ENCODE measurements at regions not wholly inside any gene's neighbourhood (a gene's known extent, or its start where the extent isn't known, plus 50 kb on each side); places are given as distances from the start of the nearest gene placed in this dataset.
"Not testable (repeated sequence)": the region's sequence is repeated elsewhere in the genome, so short reads cannot be mapped to it uniquely, and the experiment has no call there.

DNA sequence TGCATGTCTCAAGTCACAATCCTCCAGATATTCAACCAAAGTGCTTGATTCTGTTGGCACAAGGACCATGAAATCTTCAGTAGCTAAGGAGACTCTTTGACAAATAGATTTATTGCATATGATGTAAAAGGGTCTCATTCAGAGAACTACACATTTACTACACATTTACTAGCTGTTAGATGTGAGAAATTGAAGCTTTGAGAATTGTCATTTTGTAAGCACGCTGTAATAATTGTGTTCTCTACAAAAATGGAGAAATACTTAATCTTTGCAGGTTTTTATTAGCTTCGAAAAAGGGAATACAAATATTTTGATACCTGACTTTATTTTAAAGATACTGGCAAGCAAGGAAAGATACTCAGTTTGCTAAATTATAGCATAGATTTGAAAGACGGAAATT lies 70.2 kb upstream of the CHD2 start:
- no peak for DNase-seq

DNA sequence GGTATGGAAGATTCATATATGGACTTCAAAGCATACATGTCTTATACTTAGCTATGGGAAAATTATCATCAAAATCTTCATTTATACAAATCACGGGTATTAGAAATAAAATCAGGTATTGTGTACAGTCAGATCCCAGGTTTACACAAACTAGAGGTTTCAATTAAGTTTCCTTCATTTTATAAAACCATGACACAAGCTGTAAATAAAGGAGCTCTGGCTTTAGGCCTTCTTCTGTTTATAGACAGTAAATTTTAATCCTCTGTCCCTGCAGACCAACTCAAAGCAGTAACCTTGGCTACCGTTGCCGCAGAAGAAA lies 68.8 kb upstream of the CHD2 start:
- no peak for DNase-seq

DNA sequence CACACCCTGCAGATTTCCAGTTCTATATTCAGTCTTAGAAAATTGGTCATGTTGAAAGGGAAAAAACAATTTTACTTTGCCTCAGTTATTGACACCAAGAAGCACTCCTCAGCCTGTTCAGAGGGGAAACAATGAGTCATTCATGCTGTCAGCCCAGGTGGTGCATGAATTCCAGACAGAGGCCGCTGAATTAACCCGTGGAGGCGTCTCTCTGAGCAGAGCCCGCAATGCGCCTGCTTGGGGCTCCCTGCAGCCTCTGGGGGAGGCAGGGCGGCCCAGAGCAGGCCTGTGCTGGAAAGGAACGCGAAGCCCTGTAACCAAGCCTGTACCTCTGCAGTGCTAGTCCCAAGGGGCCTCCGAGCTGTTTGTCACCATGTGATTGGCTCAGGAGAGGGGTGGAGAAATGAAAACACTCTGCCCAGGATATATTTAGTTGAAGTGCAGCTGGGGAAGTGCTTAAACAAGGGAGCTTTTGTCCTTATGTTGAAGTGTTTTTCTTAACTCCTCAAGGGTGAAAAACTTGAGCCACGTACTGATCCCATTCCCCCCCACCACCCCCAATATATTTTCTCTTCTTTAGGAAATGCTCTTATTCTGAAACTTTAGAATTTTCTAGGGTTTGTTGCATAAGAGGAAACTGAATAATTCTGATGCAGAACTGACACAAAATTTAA lies 68.3 kb upstream of the CHD2 start:
- no peak for DNase-seq

DNA sequence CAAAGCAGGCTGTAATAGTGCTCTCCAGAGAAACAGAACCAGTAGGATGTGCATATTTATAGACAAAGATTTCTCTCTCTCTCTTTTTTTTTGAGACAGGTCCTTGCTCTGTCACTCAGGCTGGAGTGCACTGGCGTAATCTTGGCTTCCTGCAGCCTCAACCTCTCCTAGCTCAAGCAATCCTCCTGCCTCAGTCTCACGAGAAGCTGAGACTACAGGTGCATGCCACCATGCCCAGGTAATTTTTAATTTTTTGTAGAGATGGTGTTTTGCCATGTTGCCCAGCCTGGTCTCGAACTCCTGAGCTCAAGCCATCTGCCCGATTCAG lies 67.1 kb upstream of the CHD2 start:
- no peak for DNase-seq

DNA sequence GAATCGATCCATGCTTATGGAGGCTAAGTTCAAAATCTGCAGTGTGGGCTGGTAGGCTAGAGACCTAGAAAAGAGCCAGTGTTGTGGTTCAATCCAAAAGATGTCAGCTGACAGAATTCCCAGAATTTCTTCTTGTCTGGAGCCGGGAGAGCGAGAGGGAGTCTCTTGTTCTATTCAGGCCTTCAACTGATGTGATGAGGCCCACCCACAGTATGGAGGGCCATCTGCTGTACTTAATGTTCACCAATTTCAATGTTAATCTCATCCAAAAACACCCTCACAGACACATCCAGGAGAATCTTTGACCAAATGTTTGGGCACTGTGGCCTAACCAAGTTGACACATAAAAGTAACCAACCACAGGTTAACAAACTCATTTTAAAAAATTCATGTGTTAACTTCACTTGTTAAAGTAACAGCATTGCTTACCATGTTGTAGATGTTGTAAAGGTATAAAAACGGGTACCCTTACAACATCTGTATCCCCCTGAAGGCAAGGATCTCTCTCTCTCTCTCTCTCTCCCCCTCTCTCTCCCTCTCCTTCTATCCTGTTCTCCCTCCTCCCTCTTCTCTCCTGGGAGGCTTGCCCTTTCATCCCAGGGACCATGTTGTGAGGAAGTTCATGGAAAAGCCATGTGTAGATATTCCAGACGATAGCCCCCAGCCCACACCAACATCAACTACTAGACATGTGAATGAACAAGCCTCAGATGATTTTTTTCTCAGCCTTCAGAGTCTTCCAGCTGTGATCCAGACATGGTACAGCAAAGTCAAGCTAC lies 66.4 kb upstream of the CHD2 start:
- DNase-seq, result no peak

DNA sequence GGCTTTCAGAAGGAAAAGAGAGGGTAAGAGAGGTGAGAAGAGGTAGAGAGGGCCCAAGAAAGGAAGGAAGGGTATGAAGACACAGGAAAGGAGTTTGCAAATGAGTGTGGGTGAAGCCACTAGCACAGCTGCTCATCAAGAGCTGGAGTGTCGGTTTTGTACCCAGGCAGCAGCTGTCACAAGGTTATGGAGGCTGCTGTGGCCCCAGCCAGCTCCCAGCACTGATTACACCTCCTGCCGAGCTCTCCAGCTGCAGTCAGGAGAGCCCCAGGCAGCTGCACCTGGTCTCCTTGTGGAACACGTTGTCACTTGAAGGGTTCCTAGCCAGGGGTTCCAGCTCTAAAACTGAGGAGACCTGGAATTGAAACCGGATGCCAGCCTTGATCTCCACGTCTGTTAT lies 60.4 kb upstream of the CHD2 start:
- no peak for DNase-seq

DNA sequence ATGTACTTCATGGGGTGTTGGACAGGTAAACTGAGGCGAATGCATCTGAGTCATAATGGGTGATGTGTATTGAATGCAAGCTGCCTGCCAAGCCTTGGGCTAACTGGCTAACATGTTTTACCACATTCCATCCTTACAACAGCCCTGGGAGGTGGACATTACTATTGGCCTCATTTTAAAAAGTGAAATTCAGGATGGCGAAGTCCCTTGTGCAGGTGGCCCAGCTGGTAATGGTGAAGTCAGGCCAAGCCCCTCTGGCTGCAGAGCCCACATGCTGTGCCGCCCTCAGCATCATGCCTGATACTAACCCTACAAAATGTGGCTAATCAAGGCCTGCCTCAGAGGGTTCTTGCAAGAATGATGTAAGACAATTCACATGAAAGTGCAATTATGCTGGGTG lies 60.0 kb upstream of the CHD2 start:
- DNase-seq, result no peak

DNA sequence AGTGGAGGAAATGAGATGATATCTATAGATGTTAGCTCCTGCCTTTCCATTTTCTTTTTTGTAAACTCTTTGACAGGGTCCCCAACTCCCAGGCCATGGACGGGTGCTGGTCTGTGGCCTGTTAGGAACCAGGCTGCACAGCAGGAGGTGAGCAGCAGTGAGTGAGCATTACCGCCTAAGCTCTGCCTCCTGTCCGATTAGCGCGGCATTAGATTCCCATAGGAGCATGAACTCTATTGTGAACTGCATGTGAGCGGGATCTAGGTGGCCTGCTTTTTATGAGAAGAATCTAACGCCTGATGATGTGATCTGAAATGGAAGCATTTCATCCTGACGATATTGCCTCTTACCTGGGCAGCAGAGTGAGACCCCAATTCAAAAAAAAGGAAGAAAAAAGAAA lies 56.8 kb upstream of the CHD2 start:
- no peak for DNase-seq

DNA sequence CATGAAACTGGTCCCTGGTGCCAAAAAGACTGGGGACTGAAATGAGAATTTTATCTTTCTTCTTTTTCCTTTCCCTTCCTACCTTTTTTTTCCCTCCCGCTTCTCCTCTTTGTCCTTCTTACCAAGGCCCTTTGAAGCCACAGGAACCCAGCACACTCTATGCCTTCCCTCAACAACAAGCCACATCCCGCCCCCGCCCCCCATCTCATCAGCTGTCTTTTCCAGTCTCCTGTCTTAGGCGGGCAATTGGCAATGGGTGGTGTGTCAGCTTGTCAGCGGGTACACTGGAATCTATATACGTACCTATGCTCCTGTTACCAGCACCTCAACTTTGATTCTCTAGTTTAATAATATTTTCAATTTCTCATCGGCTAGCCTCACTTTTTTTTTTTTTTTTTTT lies 56.3 kb upstream of the CHD2 start:
- DNase-seq, result no peak

DNA sequence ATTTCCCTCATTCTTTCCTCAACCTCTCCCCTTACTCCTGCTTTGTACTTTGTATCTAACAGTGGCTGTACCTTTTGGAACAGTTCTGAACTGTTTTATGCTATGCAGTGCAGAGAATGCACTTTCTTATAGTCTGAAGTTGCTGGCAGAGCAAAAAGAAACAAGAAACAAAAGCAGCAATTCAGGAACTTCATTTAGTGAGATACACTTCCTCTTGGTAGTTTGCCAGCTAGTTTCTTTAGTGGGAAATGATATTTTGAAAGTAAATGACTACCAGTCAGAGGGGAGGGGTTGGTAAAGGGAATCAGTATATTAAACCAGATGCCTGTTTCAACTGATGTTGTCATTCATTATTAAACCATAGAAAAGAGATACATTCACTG lies 55.0 kb upstream of the CHD2 start:
- no peak for DNase-seq

DNA sequence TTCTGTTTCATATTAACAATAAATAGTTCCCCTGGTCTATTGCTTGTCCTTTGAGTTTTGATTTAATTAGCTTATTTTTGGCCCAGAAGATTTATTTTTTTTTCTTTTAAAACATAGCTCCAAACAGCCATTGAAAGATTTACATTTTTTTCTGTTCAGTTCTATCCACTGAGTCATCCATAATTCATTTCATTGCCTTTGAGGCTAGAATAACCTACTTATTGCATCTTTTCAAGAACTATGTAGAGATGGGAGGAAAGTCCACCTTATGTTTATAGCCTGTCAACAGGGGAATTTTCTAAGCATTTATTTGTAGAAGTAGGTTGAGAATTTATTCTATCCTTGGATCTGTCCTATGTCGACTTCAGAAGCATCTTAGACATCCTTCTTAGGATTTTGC lies 53.4 kb upstream of the CHD2 start:
- no peak for DNase-seq

DNA sequence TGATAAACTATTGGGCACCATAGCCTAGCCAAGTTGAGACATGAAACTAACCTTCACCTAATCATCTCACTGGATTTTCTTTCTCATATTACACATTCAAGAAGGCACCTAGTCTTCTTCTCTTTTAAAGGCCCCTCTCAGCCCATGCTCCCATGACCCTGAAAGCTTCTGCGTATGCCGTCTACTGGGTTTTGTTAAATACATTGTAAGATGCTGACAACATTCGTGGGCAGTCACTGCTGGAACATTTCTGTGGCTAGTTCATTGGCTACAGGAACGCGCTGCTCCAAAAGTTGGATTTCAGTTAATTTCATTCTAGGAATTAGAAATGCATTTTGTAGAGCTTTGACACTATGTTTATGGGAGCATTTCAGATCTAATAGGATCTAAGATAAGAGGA lies 52.3 kb upstream of the CHD2 start:
- DNase-seq, result no peak

DNA sequence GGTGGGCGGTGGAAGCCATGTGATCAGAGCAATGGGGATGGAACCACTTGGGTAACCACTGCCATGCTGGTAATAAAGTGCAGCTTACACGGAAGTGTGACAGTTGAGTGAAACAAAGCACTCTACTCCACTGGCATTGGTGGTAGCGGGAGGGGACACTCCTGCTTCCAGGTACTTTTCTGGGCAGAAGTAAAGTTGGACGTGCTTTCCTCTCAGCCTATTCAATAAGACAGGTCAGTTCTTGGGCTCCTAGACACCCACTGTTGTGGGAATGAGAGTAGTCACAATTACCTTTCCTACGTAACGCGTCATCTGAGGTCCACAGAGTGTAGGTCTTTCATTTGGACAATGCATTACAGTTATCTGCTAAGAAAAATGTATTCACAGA lies 51.7 kb upstream of the CHD2 start:
- no peak for DNase-seq

DNA sequence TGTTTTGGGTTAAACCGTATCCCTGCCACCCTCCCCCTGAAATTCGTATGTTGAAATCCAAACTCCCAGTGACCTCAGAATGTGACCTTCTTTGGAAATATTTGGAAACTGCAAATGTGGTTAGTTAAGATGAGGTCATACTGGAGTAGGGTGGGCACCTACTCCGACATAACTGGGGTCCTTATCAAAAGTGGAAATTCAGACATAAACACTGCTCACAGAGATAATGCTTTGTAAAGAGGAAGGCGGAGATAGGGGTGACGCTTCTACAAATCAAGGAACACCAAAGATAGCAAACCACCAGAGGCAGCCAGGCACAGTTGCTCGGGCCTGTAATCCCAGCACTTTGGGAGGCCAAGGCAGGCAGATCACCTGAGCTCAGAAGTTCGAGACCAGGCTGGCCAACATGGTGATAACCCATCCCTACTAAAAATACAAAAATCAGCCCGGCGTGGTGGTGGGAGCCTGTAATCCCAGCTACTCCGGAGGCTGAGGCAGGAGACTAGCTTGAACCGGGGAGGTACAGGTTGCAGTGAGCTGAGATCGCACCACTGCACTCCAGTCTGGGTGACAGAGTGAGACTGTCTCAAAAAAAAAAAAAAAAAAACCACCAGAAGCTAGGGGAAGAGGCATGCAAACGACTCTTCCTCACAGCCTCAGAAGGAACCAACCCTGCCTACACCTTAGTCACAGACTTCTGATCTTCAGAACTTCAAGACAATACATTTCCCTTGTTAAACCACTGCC lies 51.1 kb upstream of the CHD2 start:
- DNase-seq, result no peak

DNA sequence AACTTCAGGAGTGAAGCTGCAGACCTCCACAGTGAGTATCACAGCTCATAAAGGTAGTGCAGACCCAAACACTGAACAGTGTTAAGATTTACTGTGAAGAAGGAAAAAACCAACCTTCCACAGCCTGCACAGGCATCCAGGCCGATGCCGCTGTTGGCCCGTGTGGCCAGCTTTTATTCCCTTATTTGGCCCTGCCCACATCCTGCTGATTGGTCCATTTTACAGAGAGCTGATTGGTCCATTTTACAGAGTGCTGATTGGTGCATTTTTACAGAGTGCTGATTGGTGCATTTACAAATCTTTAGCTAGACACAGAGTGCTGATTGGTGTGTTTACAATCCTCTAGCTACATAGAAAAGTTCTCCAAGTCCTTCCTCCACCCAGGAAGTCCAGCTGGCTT lies 49.9 kb upstream of the CHD2 start:
- DNase-seq, result not testable (repeated sequence)

Data from cortex of kidney (tissue), 1 donor.